22Rv1 (cell line): ENCODE measurements at regions not wholly inside any gene's neighbourhood (a gene's known extent, or its start where the extent isn't known, plus 50 kb on each side); places are given as distances from the start of the nearest gene placed in this dataset.

Experiments
- ZFX ChIP-seq: fragments of 450-650 bp; IDR thresholded peaks from 2 replicates; pipeline ENCODE4 v1.6.1; 2017; ENCODE audit warnings: antibody characterized with exemption, borderline replicate concordance
- TF ChIP-seq, protein P1 (sequence below): fragments of 450-650 bp; IDR thresholded peaks from 2 replicates; pipeline ENCODE4 v1.5.1; 2017; ENCODE audit warnings: mild to moderate bottlenecking

DNA sequence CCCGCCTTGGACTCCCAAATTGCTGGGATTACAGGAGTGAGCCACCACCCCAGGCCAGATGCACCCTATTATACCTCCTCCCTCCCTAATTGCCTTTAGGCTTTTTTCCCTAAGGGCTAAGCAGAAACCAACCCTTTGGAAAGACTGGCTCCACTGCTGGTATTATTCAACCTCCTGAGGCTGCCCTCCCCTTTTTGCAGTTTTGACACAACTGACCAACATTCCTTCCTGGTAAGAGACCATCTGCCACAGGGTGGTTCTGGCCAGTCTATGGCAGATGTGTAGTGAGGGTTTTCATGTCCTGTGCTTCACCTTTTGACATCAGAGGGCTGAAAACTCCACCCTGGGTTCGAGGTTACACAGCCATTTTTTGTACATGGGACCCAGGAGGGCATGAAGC is 1785.3 kb upstream of the CELF4 start:
- TF ChIP-seq, protein P1, sequence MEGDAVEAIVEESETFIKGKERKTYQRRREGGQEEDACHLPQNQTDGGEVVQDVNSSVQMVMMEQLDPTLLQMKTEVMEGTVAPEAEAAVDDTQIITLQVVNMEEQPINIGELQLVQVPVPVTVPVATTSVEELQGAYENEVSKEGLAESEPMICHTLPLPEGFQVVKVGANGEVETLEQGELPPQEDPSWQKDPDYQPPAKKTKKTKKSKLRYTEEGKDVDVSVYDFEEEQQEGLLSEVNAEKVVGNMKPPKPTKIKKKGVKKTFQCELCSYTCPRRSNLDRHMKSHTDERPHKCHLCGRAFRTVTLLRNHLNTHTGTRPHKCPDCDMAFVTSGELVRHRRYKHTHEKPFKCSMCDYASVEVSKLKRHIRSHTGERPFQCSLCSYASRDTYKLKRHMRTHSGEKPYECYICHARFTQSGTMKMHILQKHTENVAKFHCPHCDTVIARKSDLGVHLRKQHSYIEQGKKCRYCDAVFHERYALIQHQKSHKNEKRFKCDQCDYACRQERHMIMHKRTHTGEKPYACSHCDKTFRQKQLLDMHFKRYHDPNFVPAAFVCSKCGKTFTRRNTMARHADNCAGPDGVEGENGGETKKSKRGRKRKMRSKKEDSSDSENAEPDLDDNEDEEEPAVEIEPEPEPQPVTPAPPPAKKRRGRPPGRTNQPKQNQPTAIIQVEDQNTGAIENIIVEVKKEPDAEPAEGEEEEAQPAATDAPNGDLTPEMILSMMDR: no peak
- TF ChIP-seq ZFX: no peak
